ENCODE measurements at regions not wholly inside any gene's neighbourhood (a gene's known extent, or its start where the extent isn't known, plus 50 kb on each side); places are given as distances from the start of the nearest gene placed in this dataset.

DNA sequence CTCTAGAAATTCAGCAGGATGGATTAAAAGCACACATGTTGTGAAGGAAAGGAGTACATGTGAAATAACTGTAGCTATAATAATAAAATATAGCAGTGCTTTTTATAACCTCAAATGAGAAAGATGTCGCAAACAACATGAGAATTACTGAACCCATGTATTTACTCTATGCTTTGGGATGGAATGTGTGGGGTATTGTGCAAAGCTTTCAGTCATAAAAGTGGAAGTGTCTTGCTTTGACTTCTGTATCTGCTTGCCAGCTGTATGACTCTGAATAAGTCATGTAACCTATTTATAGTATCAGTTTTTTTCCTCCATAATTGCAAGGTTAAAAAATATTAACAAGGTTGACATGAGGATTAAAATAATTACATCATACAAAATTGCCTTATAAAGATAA, 519.3 kb upstream of the CADM2 start:
- TF ChIP-seq, protein P1, sequence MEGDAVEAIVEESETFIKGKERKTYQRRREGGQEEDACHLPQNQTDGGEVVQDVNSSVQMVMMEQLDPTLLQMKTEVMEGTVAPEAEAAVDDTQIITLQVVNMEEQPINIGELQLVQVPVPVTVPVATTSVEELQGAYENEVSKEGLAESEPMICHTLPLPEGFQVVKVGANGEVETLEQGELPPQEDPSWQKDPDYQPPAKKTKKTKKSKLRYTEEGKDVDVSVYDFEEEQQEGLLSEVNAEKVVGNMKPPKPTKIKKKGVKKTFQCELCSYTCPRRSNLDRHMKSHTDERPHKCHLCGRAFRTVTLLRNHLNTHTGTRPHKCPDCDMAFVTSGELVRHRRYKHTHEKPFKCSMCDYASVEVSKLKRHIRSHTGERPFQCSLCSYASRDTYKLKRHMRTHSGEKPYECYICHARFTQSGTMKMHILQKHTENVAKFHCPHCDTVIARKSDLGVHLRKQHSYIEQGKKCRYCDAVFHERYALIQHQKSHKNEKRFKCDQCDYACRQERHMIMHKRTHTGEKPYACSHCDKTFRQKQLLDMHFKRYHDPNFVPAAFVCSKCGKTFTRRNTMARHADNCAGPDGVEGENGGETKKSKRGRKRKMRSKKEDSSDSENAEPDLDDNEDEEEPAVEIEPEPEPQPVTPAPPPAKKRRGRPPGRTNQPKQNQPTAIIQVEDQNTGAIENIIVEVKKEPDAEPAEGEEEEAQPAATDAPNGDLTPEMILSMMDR (conservative IDR thresholded peaks at IDR 0.05): no peak
- TF ChIP-seq ZFX (IDR thresholded peaks at IDR 0.05): no peak
- H3K27ac ChIP-seq: no peak overlapping the region

DNA sequence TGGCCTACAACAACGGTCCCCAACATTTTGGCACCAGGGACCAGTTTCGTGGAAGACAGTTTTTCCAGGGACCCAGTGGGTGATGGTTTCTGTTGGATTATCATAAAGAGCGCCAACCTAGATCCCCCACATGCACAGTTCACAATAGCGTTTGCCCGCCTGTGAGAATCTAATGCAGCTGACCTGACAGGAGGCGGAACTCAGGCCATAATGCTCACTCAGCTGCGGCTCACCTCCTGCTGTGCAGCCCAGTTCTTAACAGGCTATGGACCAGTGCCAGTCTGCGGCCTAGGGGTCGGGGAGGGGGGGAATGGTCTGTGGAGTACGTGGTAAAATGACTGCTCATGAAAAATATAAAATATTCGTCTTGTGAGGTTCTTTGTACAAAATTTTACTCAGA, 518.5 kb upstream of the CADM2 start:
- TF ChIP-seq, protein P1 (conservative IDR thresholded peaks at IDR 0.05): no peak
- TF ChIP-seq ZFX (IDR thresholded peaks at IDR 0.05): no peak
- H3K27ac ChIP-seq: no peak overlapping the region

DNA sequence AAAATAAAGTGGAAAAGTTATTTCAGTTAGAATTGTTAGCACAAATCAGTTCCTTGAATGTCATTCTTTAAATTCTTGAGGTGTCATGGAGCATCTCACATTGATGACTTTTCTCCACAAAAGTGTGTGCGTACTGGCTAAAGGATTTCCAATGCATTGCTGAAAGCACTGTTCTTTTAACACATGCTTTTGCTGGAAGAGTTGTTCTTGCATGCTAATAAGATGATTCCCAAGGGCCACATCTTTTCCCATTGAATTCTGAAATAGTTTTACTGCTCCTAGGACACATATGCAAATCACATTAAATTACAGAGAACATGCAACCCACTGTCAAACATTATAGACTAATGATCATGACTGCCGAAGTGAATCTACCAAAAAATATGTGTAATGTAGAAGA, 516.3 kb upstream of the CADM2 start:
- TF ChIP-seq, protein P1 (conservative IDR thresholded peaks at IDR 0.05): no peak
- TF ChIP-seq ZFX (IDR thresholded peaks at IDR 0.05): no peak
- H3K27ac ChIP-seq: no peak overlapping the region

DNA sequence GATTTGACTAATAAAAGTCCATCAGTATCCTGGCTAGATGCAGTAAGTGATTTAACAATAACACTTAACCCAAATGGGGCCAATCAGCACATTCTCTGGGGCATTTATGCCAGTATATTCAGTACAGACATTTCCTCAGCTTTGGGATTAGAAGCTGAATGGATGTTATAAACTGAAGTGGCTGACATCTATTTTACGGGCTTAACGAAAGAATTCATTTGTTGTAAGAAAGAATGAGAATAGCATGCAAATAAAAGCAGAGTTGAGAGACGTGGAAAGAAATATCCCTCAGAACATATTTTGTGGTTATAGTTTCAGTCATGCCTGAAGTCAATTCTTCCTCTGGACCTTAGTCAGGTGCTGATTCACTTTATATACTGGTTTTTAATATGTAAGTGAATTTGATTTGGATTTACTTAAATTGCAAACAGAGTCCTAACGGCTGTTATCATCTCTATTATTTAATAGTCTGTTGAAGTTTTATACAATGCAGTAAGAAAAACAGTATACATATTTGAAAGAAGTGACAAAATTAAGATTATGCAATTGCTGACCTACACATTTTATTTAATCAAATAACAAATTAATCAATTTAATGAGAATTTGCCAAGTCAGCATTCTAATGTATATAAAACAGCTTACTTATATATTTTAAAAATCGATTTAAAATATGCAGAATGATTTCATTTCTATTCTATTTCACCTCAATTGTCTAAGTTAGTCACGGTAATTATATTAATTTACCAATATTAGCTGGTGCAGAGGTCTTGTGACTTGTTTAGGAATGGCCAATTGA, 513.9 kb upstream of the CADM2 start:
- TF ChIP-seq, protein P1 (conservative IDR thresholded peaks at IDR 0.05): no peak
- no peak for TF ChIP-seq ZFX (IDR thresholded peaks at IDR 0.05)
- H3K27ac ChIP-seq: no peak overlapping the region

DNA sequence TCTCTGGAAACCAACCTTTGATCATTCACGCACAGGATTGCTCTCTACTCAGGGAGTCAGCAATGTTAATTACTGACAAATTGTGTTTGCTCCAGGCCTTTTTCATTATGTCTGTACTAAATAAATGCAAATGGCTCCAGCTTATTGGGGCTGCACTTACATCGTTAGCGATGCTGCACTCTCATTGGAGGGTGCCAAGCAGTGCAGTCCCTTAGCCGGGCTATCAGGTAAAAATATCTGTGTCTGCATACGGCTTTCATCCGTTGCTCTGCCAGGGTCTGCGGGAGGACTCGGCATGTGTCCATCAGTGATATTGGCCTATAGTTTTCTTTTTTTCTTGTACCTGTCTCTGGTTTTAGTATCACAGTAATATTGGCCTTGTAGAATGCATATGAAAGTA, 471.5 kb upstream of the CADM2 start:
- H3K27ac ChIP-seq: no peak overlapping the region
- TF ChIP-seq, protein P1 (conservative IDR thresholded peaks at IDR 0.05): no peak
- no peak for TF ChIP-seq ZFX (IDR thresholded peaks at IDR 0.05)

DNA sequence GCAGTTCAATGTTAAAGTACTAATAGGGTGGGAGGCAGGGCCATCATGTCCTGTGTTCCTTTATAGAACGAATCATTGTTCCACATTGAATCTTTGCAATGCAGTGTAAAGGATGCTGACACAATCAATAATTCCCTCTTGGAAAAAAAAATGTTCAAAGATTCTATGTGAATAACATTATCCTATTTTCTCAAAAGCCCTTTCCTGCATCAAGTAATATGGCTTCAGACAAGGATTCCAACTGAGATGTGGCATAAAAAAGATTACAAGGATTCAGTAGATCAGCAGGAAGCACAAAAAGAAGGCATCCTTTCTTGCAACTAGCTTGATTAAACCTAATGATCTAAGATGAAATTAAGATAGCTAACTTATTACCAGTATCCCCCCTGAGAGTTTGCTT, 454.0 kb upstream of the CADM2 start:
- TF ChIP-seq ZFX (IDR thresholded peaks at IDR 0.05): no peak
- TF ChIP-seq, protein P1 (conservative IDR thresholded peaks at IDR 0.05): no peak
- no peak overlapping the region for H3K27ac ChIP-seq

DNA sequence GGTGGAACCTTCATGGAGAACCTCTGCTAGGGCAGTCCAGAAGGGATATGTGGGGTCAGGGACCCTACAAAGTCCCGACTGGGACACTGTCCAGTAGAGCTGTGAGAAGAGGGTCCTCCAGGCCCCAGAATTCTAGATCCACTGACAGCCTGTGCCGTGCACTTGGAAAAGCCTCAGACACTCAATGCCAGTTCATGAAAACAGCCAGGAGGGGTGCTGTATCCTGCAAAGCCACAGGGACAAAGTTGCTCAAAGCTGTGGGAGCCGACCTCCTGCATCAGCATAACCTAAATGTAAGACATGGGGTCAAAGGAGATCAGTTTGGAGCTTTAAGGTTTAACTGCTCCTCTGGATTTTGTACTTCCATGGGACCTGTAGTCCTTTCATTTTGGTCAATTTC, 448.8 kb upstream of the CADM2 start:
- TF ChIP-seq, protein P1 (conservative IDR thresholded peaks at IDR 0.05): no peak
- TF ChIP-seq ZFX (IDR thresholded peaks at IDR 0.05): no peak
- no peak overlapping the region for H3K27ac ChIP-seq
